Suprapubic skin (tissue), 4 donors: ENCODE measurements at regions not wholly inside any gene's neighbourhood (a gene's known extent, or its start where the extent isn't known, plus 50 kb on each side); places are given as distances from the start of the nearest gene placed in this dataset.

Experiments
- DNase-seq, 2 donors: peaks; one replicate each; pipeline ENCODE4 v3.0.0-alpha.2; 2019; ENCODE audit warnings: low spot score in 2 of 2
- H3K27ac ChIP-seq: fragments of 200-600 bp; sonication (generic); one replicate; pipeline ENCODE4 v1.5.1; 2019
- H3K27me3 ChIP-seq: fragments of 200-600 bp; sonication (generic); one replicate; pipeline ENCODE4 v1.5.1; 2019
- H3K36me3 ChIP-seq: fragments of 200-600 bp; sonication (generic); one replicate; pipeline ENCODE4 v1.5.1; 2019
- H3K4me1 ChIP-seq: fragments of 200-600 bp; sonication (generic); one replicate; pipeline ENCODE4 v1.5.1; 2019
- H3K4me3 ChIP-seq: fragments of 200-600 bp; sonication (generic); one replicate; pipeline ENCODE4 v1.5.1; 2019; ENCODE audit warnings: mild to moderate bottlenecking
- H3K9me3 ChIP-seq: fragments of 200-600 bp; sonication (generic); one replicate; pipeline ENCODE4 v1.5.1; 2019
- EP300 ChIP-seq: sonication (generic); formaldehyde crosslinking; IDR thresholded peaks from one replicate; pipeline ENCODE4 v1.6.1; 2017; ENCODE audit warnings: antibody characterized with exemption
- POLR2A ChIP-seq, 2 donors: fragments of 450-650 bp; IDR thresholded peaks; one replicate each; pipeline ENCODE4 v1.6.1; 2017; ENCODE audit warnings: antibody characterized with exemption in 2 of 2, mild to moderate bottlenecking in 2 of 2, moderate library complexity in 2 of 2
- POLR2AphosphoS5 ChIP-seq, 3 donors: sonication (generic); formaldehyde crosslinking; IDR thresholded peaks; one replicate each; pipeline ENCODE4 v1.6.1; 2017; ENCODE audit warnings: antibody characterized with exemption in 3 of 3
- WGBS: methylation state at CpG from one replicate; pipeline ENCODE4 v1.1.5; 2018; 5-methylcytosine and 5-hydroxymethylcytosine counted together
- TF ChIP-seq, protein P1 (sequence below), 2 donors: fragments of 200-600 bp in 1 of 2; fragments of 450-650 bp in 1 of 2; sonication (generic) in 1 of 2; IDR thresholded peaks; one replicate each; pipeline ENCODE4 v1.5.1; 2016 to 2019; ENCODE audit warnings: antibody characterized with exemption in 2 of 2, mild to moderate bottlenecking in 1 of 2, moderate library complexity in 1 of 2

DNA sequence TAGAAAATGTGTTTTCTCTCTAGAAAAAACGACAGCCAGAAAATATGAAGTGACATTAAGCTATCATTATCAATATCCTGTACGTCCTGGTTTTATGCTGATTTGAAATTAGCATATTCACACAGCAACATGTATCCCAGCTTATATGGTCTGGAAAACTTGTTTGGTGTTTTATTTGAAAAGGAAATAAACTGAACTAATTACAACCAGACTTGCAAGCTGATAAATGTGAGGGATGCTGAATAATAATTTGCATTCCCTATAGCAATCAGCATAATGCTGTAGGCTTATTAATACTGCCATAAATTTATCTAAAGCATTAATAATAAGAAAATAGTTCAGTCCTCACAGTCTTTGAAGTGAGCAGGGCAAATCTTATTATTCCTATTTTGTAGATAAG lies 336.9 kb upstream of the UMPS start:
- Histone ChIP-seq H3K36me3 (no peaks in the 10 kb centered on the region), H3K4me3 (no peak overlapping the region), H3K9me3 (no peaks in the 10 kb centered on the region), H3K27ac (no peak overlapping the region), H3K27me3 (no peaks in the 10 kb centered on the region), H3K4me1 (no peaks in the 10 kb centered on the region)
- TF ChIP-seq POLR2A (IDR thresholded peaks at IDR 0.05): no peak
- no peak for TF ChIP-seq EP300
- TF ChIP-seq, protein P1, sequence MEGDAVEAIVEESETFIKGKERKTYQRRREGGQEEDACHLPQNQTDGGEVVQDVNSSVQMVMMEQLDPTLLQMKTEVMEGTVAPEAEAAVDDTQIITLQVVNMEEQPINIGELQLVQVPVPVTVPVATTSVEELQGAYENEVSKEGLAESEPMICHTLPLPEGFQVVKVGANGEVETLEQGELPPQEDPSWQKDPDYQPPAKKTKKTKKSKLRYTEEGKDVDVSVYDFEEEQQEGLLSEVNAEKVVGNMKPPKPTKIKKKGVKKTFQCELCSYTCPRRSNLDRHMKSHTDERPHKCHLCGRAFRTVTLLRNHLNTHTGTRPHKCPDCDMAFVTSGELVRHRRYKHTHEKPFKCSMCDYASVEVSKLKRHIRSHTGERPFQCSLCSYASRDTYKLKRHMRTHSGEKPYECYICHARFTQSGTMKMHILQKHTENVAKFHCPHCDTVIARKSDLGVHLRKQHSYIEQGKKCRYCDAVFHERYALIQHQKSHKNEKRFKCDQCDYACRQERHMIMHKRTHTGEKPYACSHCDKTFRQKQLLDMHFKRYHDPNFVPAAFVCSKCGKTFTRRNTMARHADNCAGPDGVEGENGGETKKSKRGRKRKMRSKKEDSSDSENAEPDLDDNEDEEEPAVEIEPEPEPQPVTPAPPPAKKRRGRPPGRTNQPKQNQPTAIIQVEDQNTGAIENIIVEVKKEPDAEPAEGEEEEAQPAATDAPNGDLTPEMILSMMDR (IDR thresholded peaks at IDR 0.05): no peak
- no peak for TF ChIP-seq POLR2AphosphoS5 (IDR thresholded peaks at IDR 0.05)
- DNase-seq: no peak
- 35% methylated on average over 2 of the region's 2 CpGs for WGBS

- no peaks in the 10 kb centered on the region for H3K4me1 ChIP-seq
- H3K36me3 ChIP-seq: no peaks in the 10 kb centered on the region
- H3K9me3 ChIP-seq: no peaks in the 10 kb centered on the region
- no peak overlapping the region for H3K27ac ChIP-seq
- 81% methylated on average over 8 of the region's 8 CpGs for WGBS
- TF ChIP-seq, protein P1 (IDR thresholded peaks at IDR 0.05): no peak
- H3K4me3 ChIP-seq: no peak overlapping the region
- no peak for DNase-seq
- no peaks in the 10 kb centered on the region for H3K27me3 ChIP-seq
Measured at GRCh38 chr3:124395162-124395561, 335.1 kb upstream of the UMPS start.

DNA sequence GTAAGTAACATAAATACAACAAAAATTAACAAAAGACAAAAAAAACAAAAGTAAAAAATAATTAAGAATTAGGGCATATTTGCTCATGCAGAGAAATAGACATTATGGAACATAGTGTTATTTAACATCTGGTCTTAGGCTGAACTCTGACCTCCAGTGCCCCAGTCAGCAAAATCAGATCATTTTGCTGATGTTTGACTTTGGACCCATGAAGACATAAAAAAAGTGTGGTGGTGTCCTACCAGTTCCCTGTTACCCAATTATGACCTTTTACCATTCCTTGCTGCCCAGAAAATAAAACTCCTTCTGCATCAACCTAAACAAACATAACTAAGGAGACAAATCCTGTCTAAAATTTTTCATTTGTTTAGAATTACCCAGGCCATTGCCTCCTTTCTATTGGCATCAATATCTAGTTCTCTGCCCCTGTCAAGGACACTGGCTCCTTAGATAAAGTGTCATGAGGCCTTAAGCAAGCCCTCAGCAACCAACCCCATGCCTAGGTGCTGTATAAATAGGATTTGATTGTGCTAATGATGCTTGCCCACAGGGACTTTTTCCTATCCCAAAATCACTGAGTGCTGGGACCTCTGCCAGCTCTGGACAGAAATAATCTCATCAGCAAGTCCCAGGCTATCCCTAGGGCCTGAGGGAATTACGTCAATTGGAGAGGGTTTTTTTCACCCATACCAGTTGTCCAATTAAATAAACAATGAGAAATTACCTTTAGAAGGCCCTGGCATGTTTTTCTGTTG lies 334.5 kb upstream of the UMPS start:
- whole genome bisulfite sequencing: 43% methylated on average over 1 of the region's 1 CpG
- no peaks in the 10 kb centered on the region for H3K36me3 ChIP-seq
- no peak for DNase-seq
- H3K4me3 ChIP-seq: no peak overlapping the region
- TF ChIP-seq, protein P1 (IDR thresholded peaks at IDR 0.05): no peak
- TF ChIP-seq POLR2AphosphoS5 (IDR thresholded peaks at IDR 0.05) (no peak), POLR2A (IDR thresholded peaks at IDR 0.05) (no peak)
- no peak overlapping the region for H3K27ac ChIP-seq
- no peaks in the 10 kb centered on the region for H3K4me1 ChIP-seq
- no peaks in the 10 kb centered on the region for H3K9me3 ChIP-seq
- no peaks in the 10 kb centered on the region for H3K27me3 ChIP-seq

DNA sequence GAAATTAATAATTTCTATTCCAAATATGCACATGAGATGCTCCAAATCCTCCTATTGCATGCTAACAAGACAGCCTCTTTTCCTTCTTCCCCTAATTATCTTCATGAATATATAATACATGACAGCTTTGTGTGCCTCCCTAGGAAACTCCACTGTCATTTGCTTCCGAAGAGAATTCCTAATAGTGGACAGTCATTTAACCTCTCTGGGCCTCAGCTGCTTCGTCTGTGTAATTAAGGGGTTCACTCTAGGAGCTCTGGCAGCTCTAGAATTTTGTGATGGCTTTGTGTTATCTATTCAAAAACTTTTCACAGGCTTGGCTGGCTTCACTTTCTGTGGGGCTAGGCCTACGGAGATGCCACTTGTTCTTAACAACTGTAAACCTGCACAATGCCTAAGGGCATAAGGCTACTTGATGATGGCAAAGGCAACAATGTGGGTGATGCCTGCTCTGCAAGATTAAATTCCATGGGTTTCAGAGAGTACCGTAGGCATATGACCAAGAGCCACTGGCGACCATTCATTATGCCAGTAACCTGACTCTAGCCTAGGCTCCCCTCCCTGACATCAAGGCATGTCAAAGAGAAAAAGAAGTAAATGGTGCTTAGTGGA lies 333.8 kb upstream of the UMPS start:
- Histone ChIP-seq H3K27me3 (no peaks in the 10 kb centered on the region), H3K27ac (no peak overlapping the region), H3K36me3 (no peaks in the 10 kb centered on the region), H3K4me3 (no peak overlapping the region), H3K4me1 (no peaks in the 10 kb centered on the region), H3K9me3 (no peaks in the 10 kb centered on the region)
- no peak for DNase-seq
- WGBS: 84% methylated on average over 5 of the region's 5 CpGs
- TF ChIP-seq POLR2A (IDR thresholded peaks at IDR 0.05) (no peak), POLR2AphosphoS5 (IDR thresholded peaks at IDR 0.05) (no peak), EP300 (no peak)
- TF ChIP-seq, protein P1 (IDR thresholded peaks at IDR 0.05): no peak

DNA sequence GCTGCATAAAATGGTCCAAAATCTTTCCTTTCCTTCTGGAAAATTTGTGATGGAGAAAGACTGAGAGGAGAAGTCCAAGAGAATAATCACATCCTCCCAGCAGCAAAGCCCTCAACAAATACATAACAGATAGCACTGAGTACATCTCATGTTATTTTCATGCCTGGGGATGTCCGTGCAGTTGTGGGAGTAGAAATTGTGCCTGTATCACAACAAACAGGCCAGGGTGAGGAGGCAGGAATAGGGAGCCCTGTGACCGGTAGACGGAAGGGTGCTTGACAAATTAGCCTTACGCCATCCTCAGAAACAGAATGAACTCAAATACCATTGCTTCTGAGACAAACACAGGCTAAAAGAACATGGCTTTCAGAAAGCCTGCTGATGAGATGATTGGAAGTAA lies 333.2 kb upstream of the UMPS start:
- Histone ChIP-seq H3K4me1 (no peaks in the 10 kb centered on the region), H3K36me3 (no peaks in the 10 kb centered on the region), H3K4me3 (no peak overlapping the region), H3K27ac (no peak overlapping the region), H3K9me3 (no peaks in the 10 kb centered on the region), H3K27me3 (no peaks in the 10 kb centered on the region)
- TF ChIP-seq, protein P1 (IDR thresholded peaks at IDR 0.05): no peak
- TF ChIP-seq EP300 (no peak), POLR2AphosphoS5 (IDR thresholded peaks at IDR 0.05) (no peak), POLR2A (IDR thresholded peaks at IDR 0.05) (no peak)
- WGBS: 79% methylated on average over 4 of the region's 4 CpGs
- DNase-seq: no peak
